ENCODE measurements at regions not wholly inside any gene's neighbourhood (a gene's known extent, or its start where the extent isn't known, plus 50 kb on each side); places are given as distances from the start of the nearest gene placed in this dataset.

DNA sequence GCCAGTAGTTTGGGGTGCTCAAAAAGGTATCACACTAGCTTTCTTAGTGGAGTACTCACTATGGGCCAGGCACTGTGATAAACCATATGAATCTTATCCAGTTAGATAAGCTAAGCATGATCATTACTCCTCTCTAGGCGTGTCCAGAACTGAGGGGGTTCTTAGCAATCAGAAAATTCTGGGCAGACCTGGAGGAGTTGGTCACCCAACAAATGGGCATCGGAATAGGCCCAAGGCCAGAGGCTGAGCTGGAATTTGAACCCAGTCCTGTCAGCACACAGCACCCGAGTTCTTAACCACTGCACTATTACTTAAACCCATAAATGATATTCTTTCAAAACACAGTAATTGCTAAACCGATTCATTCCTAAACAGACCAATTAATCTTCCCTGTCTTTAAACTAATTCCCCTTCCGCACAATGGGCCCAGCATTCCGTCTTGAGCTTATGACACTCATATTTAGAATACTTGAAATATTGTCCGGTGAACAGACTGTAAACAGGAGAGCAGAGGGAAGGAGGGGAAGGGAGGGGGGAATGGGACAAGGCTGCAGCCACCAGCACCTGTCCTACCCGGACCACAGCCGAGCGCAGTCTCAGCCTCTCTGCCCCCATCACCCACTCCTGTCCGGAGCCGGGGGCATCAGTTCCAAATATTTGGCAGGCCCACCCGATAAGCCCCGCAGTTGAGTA, 113.0 kb upstream of the GADD45A start (continued):
- TF ChIP-seq, protein P1, sequence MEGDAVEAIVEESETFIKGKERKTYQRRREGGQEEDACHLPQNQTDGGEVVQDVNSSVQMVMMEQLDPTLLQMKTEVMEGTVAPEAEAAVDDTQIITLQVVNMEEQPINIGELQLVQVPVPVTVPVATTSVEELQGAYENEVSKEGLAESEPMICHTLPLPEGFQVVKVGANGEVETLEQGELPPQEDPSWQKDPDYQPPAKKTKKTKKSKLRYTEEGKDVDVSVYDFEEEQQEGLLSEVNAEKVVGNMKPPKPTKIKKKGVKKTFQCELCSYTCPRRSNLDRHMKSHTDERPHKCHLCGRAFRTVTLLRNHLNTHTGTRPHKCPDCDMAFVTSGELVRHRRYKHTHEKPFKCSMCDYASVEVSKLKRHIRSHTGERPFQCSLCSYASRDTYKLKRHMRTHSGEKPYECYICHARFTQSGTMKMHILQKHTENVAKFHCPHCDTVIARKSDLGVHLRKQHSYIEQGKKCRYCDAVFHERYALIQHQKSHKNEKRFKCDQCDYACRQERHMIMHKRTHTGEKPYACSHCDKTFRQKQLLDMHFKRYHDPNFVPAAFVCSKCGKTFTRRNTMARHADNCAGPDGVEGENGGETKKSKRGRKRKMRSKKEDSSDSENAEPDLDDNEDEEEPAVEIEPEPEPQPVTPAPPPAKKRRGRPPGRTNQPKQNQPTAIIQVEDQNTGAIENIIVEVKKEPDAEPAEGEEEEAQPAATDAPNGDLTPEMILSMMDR (IDR thresholded peaks at IDR 0.05 in 2 of 3, conservative IDR thresholded peaks at IDR 0.05 in 1 of 3; ENCODE audit: borderline replicate concordance in 1 of 3, insufficient read depth in 1 of 3, low read depth in 2 of 3, low read length in 2 of 3), result no peak
- TF ChIP-seq, protein P2, sequence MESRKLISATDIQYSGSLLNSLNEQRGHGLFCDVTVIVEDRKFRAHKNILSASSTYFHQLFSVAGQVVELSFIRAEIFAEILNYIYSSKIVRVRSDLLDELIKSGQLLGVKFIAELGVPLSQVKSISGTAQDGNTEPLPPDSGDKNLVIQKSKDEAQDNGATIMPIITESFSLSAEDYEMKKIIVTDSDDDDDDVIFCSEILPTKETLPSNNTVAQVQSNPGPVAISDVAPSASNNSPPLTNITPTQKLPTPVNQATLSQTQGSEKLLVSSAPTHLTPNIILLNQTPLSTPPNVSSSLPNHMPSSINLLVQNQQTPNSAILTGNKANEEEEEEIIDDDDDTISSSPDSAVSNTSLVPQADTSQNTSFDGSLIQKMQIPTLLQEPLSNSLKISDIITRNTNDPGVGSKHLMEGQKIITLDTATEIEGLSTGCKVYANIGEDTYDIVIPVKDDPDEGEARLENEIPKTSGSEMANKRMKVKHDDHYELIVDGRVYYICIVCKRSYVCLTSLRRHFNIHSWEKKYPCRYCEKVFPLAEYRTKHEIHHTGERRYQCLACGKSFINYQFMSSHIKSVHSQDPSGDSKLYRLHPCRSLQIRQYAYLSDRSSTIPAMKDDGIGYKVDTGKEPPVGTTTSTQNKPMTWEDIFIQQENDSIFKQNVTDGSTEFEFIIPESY (IDR thresholded peaks at IDR 0.05; ENCODE audit: extremely low read depth, insufficient replicate concordance, low read length), result no peak
- TF ChIP-seq TCF7L2 (IDR thresholded peaks at IDR 0.05; ENCODE audit: borderline replicate concordance, extremely low read depth, insufficient read depth, insufficient read length) (no peak), ZNF274 (IDR thresholded peaks at IDR 0.05; ENCODE audit: low read depth, low read length) (no peak), FOSL1 (IDR thresholded peaks at IDR 0.05; ENCODE audit: low read depth) (no peak), EGR1 (IDR thresholded peaks at IDR 0.05; ENCODE audit: low read depth) (no peak)

DNA sequence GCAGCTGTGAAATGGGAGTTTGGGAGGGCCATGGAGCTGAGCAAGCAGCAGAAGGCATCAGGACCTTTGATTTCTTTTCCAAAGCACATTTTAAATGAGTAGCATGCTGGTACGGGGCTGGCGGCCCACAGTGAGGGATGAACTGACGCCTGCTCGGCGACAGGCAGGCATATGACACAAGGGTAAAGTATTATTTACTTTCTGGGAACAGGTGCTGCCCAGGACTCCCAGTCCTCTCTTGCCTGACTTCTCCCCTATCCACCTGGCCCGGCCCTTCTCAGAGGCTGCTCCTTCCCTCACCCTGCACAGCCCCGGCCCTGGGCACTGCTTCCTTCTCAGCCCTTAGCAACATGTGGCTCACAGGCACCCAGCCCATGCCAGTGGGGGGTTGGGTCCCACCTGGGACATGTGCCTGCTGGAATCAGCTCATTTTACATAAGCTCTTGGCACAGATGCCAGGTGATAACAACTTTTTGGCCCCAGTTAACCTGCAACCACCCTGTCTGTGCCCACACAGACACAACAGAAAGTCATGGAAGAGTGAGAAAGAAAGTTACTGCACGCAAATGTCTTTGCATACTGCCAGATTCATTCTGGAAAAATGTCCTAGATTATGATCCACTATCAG, 112.3 kb upstream of the GADD45A start:
- ATAC-seq (no peak), DNase-seq (ENCODE audit: low read depth, low spot score) (no peak)
- TF ChIP-seq ZNF274 (IDR thresholded peaks at IDR 0.05; ENCODE audit: low read depth, low read length) (no peak), ZFX (IDR thresholded peaks at IDR 0.05) (no peak), FOSL1 (IDR thresholded peaks at IDR 0.05; ENCODE audit: low read depth) (no peak)
- TF ChIP-seq, protein P1 (IDR thresholded peaks at IDR 0.05 in 2 of 3, conservative IDR thresholded peaks at IDR 0.05 in 1 of 3; ENCODE audit: borderline replicate concordance in 1 of 3, insufficient read depth in 1 of 3, low read depth in 2 of 3, low read length in 2 of 3), result no peak
- ChIA-PET POLR2A (interaction anchor here (1.3 kb wide), 1 partner anchor 112 kb away, joined by 3 read pairs; the partner anchor contains the start of gene GADD45A), RAD21 (ENCODE audit: low non-redundant PET in 1 of 2, low total read pairs in 2 of 2, uncharacterized antibody in 2 of 2, unreplicated experiment in 2 of 2) (interaction anchor here in 1 of 2 experiments (0.6 kb wide), 1 partner anchor 19 kb away, joined by 3 read pairs; no protein-coding TSS in a partner anchor), CTCF (no interaction called here)
- intact Hi-C loops (cut with micrococcal nuclease), result no loop called here
- BruUV-seq (replicated peaks), result no TSS peak
- Histone ChIP-seq H3K4me2 (ENCODE audit: low read length) (no peak overlapping the region), H3K27me3 (ENCODE audit: insufficient read depth, low read length) (no peaks in the 10 kb centered on the region), H4K20me1 (ENCODE audit: insufficient read depth) (no peaks in the 10 kb centered on the region), H3K36me3 (ENCODE audit: control insufficient read depth in 1 of 2, insufficient read depth in 2 of 2, low read length in 2 of 2) (no peaks in the 10 kb centered on the region), H3K4me1 (ENCODE audit: control insufficient read depth in 1 of 2, insufficient read depth in 2 of 2, low read length in 2 of 2) (peaks cover 0 to 12% of the 10 kb centered on the region in 2 experiments; a peak in 2 of 4 replicates), H2AFZ (ENCODE audit: low read depth, low read length, poor library complexity, severe bottlenecking) (no peak overlapping the region), H3K9me2 (ENCODE audit: insufficient read depth) (no peaks in the 10 kb centered on the region), H3K4me3 (replicated peaks in 1 of 2; ENCODE audit: low read depth in 1 of 2, low read length in 2 of 2) (no peak overlapping the region), H3K9me3 (ENCODE audit: control insufficient read depth in 1 of 2, insufficient read depth in 1 of 2, low read depth in 1 of 2, low read length in 2 of 2) (no peaks in the 10 kb centered on the region), H3K9ac (ENCODE audit: low read length) (no peak overlapping the region), H3K79me2 (ENCODE audit: insufficient read depth, low read length) (no peaks in the 10 kb centered on the region), H3K27ac (ENCODE audit: low read depth, low read length) (no peak overlapping the region)
